K562 (cell line): ENCODE measurements at regions not wholly inside any gene's neighbourhood (a gene's known extent, or its start where the extent isn't known, plus 50 kb on each side); places are given as distances from the start of the nearest gene placed in this dataset.

ENCODE experiments used
- ARHGAP35 ChIP-seq: fragments of 450-650 bp; IDR thresholded peaks from 2 replicates; pipeline ENCODE4 v1.6.1; 2018; ENCODE audit not compliant: partially characterized antibody
- POLR2AphosphoS5 ChIP-seq: IDR thresholded peaks from 2 replicates; pipeline ENCODE4 v1.6.1; 2011; ENCODE audit warnings: mild to moderate bottlenecking, low read depth, low read length, moderate library complexity; ENCODE audit not compliant: control insufficient read depth, insufficient read depth
- RAD21 ChIP-seq, 2 experiments: fragments of 250-450 bp in 1 of 2; fragments of 450-650 bp in 1 of 2; sonication (Bioruptor Pico) in 1 of 2; formaldehyde crosslinking in 1 of 2; IDR thresholded peaks in 1 of 2; conservative IDR thresholded peaks in 1 of 2; 2 replicates each; pipeline versions ENCODE4 v1.4.0 to v1.8.0; 2020 to 2022; ENCODE audit warnings: mild to moderate bottlenecking in 2 of 2, moderate library complexity in 1 of 2
- SAFB2 ChIP-seq: fragments of 200-400 bp; formaldehyde crosslinking; IDR thresholded peaks from 2 replicates; pipeline ENCODE4 v1.6.1; 2018; ENCODE audit warnings: borderline replicate concordance, low read length, low read depth, moderate library complexity; ENCODE audit not compliant: severe bottlenecking
- TAF1 ChIP-seq: IDR thresholded peaks from 2 replicates; pipeline ENCODE4 v1.6.1; 2011; ENCODE audit warnings: mild to moderate bottlenecking, low read length, moderate library complexity; ENCODE audit not compliant: insufficient read depth, control insufficient read depth, severe bottlenecking; ENCODE audit errors: extremely low read depth
- ZBTB8A ChIP-seq: fragments of 450-650 bp; IDR thresholded peaks from 2 replicates; pipeline ENCODE4 v1.6.1; 2018; ENCODE audit warnings: mild to moderate bottlenecking, moderate library complexity; ENCODE audit not compliant: partially characterized antibody
- ZNF124 ChIP-seq: sonication (generic); formaldehyde crosslinking; IDR thresholded peaks from 2 replicates; pipeline ENCODE4 v1.8.1; 2022; ENCODE audit warnings: missing genetic modification reagents
- TF ChIP-seq, protein P1 (sequence below): fragments of 450-650 bp; formaldehyde crosslinking; IDR thresholded peaks from 2 replicates; pipeline ENCODE4 v1.4.0; 2022; ENCODE audit warnings: missing genetic modification characterization

DNA sequence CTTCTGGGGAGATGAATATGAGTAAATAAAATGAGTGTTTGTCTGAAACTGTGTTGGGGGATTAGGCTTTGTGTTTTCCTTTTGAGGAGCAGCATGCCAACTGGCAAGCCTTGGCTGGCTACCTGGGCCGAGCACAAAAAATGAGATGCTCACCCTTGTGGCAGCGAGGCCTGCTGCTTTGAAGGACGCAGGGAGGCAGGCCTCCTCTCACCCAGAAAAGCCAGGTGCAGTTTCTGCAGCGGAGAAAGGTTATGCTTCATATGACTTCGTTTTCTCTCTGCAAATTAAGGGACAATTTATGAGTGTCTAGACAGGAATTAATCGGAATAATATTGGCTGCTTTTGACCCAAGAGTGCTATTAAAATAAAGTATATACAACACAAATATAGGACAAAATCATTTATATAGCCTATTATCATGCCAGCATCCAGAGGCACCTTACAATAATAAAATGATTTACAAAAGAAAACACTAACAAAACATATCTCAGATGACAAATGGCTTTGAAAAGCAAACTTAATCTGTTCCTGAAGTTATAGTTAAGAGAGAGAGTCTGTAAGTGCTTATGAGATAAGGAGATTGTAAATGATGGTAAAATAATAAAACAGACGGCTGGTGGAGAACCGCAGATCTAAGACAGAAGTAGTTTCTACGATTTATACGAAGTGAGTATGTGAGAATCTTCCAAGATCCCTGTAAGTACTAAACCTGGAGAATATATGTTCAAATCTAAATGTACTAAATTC, 682.8 kb upstream of the NR2F2 start:
- TF ChIP-seq ZNF124 (CRISPR knock-in tag) (no peak), POLR2AphosphoS5 (no peak), RAD21 (CRISPR knock-in tag; conservative IDR thresholded peaks at IDR 0.05 in 1 of 2, IDR thresholded peaks at IDR 0.05 in 1 of 2) (no peak), ARHGAP35 (no peak), SAFB2 (no peak), TAF1 (no peak), ZBTB8A (no peak)
- TF ChIP-seq, protein P1, sequence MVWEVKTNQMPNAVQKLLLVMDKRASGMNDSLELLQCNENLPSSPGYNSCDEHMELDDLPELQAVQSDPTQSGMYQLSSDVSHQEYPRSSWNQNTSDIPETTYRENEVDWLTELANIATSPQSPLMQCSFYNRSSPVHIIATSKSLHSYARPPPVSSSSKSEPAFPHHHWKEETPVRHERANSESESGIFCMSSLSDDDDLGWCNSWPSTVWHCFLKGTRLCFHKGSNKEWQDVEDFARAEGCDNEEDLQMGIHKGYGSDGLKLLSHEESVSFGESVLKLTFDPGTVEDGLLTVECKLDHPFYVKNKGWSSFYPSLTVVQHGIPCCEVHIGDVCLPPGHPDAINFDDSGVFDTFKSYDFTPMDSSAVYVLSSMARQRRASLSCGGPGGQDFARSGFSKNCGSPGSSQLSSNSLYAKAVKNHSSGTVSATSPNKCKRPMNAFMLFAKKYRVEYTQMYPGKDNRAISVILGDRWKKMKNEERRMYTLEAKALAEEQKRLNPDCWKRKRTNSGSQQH (CRISPR knock-in tag), result no peak
